ENCODE measurements at regions not wholly inside any gene's neighbourhood (a gene's known extent, or its start where the extent isn't known, plus 50 kb on each side); places are given as distances from the start of the nearest gene placed in this dataset.

DNA sequence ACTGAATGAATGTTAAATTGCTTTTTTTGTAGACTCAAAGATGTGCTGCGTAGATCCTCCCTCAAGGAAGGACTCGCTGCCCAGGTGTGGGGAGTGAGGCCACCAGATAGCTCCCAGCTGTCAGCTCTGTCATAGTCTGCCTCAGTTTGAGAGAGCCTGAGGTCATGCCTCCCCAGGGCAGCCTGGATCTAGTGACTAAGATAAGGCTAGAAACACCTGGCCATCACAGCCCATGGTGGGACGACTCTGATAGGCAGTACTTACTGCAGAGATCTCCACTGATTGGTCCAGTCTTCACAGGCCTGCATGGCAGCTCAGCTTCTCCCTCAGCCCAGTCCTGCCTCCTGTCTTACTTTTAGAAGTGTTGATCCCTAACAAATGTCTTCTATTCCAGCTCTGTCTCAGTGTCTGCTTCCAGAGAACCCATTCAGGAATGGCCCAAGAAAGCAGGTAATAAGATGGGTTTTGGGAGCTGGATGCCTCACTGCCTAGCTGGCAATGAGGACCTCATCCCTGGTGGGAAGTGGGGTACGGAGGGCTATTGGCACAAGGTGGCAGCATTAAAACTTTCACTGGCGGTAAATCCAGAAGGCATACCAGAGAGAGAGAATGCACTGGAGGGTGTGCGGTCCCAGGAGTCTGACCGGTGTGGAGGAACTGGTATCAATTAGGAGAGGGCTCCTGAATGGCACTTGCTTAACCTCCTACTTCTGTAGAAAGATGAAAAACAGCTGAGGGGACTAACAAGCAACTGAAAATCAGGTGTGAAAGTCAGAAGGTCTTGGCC is 55.3 kb upstream of the GPR37L1 start:
- no peak overlapping the region for H3K4me3 ChIP-seq (ENCODE audit: low read depth in 1 of 3, low read length in 3 of 3)
- WGBS, 3 donors, result 54 to 85% (median 74%) methylated on average over 7 of the region's 7 CpGs
- DNase-seq (peak in 1 of 2 donors; percentile 36), FAIRE-seq (no peak)
- H3K36me3 ChIP-seq (ENCODE audit: control insufficient read depth in 3 of 3, insufficient read depth in 2 of 3, low read depth in 1 of 3, low read length in 3 of 3), result no peaks in the 10 kb centered on the region
- no peaks in the 10 kb centered on the region for H3K9me3 ChIP-seq (ENCODE audit: control insufficient read depth in 2 of 2, insufficient read depth in 1 of 2, low read depth in 1 of 2, low read length in 1 of 2)
- peaks cover 0 to 2% (median 0%) of the 10 kb centered on the region in 3 donors for H3K27me3 ChIP-seq (ENCODE audit: control insufficient read depth in 3 of 3, insufficient read depth in 3 of 3, low read length in 3 of 3)
- no peak overlapping the region for H3K27ac ChIP-seq (ENCODE audit: low read depth in 1 of 3, low read length in 2 of 3)
- peaks cover 0 to 5% (median 0%) of the 10 kb centered on the region in 3 donors for H3K4me1 ChIP-seq (ENCODE audit: control insufficient read depth in 3 of 3, insufficient read depth in 2 of 3, low read depth in 1 of 3, low read length in 2 of 3)

DNA sequence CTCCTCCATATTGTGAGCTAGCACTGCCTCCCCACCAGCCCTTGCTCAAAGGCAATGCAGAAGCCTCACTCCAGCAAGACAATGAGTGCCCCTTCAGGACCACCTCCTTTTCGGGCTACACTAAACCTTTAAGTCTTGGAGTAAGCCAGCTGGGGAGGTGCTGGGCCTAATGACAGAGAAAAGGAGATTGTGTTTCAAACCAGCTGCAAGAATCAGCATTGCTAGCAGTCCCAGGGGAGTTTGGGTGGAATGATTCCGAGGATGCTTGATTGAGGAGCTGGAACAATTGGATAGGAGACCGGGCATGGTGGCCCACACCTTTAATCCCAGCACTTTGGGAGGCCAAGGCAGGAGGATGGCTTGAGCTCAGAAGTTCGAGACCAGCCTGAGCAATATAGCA is 54.1 kb upstream of the GPR37L1 start:
- H3K36me3 ChIP-seq (ENCODE audit: control insufficient read depth in 3 of 3, insufficient read depth in 2 of 3, low read depth in 1 of 3, low read length in 3 of 3), result no peaks in the 10 kb centered on the region
- H3K27me3 ChIP-seq (ENCODE audit: control insufficient read depth in 3 of 3, insufficient read depth in 3 of 3, low read length in 3 of 3), result no peaks in the 10 kb centered on the region
- H3K4me3 ChIP-seq (ENCODE audit: low read depth in 1 of 3, low read length in 3 of 3), result no peak overlapping the region
- no peak overlapping the region for H3K27ac ChIP-seq (ENCODE audit: low read depth in 1 of 3, low read length in 2 of 3)
- no peak for DNase-seq
- no peaks in the 10 kb centered on the region for H3K9me3 ChIP-seq (ENCODE audit: control insufficient read depth in 2 of 2, insufficient read depth in 1 of 2, low read depth in 1 of 2, low read length in 1 of 2)
- no peak for FAIRE-seq
- H3K4me1 ChIP-seq (ENCODE audit: control insufficient read depth in 3 of 3, insufficient read depth in 2 of 3, low read depth in 1 of 3, low read length in 2 of 3), result peaks cover 0 to 17% (median 0%) of the 10 kb centered on the region in 3 donors
- WGBS, 3 donors, result 84 to 92% (median 85%) methylated on average over 4 of the region's 4 CpGs

DNA sequence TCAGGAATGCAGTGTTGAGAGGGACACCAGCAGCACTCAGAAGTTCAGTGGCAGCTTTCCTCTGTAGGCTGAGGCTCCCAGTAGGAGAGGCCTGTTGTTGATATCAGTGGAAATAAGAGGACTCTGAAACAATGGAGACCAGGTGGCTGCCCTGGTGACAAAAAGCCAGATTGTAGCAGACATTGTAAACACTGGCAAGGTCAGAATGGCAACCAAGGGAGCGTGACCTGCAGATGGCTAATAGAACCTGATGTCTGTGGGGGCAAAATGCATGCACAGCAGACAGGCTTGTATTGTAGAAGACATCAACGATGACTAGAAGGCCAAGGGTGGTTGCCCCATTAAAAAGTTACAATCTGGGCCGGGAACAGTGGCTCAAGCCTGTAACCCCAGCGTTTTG is 53.1 kb upstream of the GPR37L1 start:
- H3K27me3 ChIP-seq (ENCODE audit: control insufficient read depth in 3 of 3, insufficient read depth in 3 of 3, low read length in 3 of 3), result no peaks in the 10 kb centered on the region
- H3K36me3 ChIP-seq (ENCODE audit: control insufficient read depth in 3 of 3, insufficient read depth in 2 of 3, low read depth in 1 of 3, low read length in 3 of 3), result no peaks in the 10 kb centered on the region
- H3K27ac ChIP-seq (ENCODE audit: low read depth in 1 of 3, low read length in 2 of 3), result no peak overlapping the region
- H3K4me3 ChIP-seq (ENCODE audit: low read depth in 1 of 3, low read length in 3 of 3), result no peak overlapping the region
- no peaks in the 10 kb centered on the region for H3K9me3 ChIP-seq (ENCODE audit: control insufficient read depth in 2 of 2, insufficient read depth in 1 of 2, low read depth in 1 of 2, low read length in 1 of 2)
- no peak for FAIRE-seq
- 42 to 71% (median 70%) methylated on average over 4 of the region's 4 CpGs for WGBS, 3 donors
- H3K4me1 ChIP-seq (ENCODE audit: control insufficient read depth in 3 of 3, insufficient read depth in 2 of 3, low read depth in 1 of 3, low read length in 2 of 3), result peaks cover 0 to 19% (median 0%) of the 10 kb centered on the region in 3 donors
- DNase-seq, result peak in 1 of 2 donors; percentile 52

DNA sequence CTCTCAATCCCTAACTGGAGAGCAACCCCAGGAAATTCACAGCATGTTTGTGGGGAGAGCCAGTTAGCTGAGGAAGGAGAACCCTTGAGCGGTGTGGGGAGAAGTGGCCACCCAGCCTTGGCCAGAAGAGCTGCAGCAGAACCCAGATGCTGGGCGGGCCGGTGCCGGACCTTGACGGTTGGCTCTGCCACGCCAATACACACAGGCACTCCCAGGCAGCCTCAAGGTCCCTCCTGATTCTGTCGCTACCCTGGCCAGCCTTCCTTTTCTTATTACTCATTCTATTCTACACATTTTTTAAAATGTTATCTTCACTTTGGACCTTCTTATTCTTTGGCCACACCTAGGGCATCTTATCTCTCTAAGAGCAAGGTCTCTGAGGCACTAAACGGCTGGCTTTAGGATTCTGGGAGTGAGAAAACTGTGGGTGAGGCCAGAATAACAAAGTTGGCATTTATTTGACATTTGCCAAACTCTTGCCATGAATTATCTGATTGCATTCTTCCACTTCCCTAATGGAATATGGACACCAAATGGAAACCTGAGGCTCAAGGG is 50.4 kb upstream of the GPR37L1 start:
- DNase-seq (peak; percentile 43 to 84), FAIRE-seq (no peak)
- Histone ChIP-seq H3K27me3 (ENCODE audit: control insufficient read depth in 3 of 3, insufficient read depth in 3 of 3, low read length in 3 of 3) (no peaks in the 10 kb centered on the region), H3K9me3 (ENCODE audit: control insufficient read depth in 2 of 2, insufficient read depth in 1 of 2, low read depth in 1 of 2, low read length in 1 of 2) (no peaks in the 10 kb centered on the region), H3K27ac (ENCODE audit: low read depth in 1 of 3, low read length in 2 of 3) (peak overlapping the region; percentile 52 to 76 (median 61)), H3K4me3 (ENCODE audit: low read depth in 1 of 3, low read length in 3 of 3) (no peak overlapping the region), H3K4me1 (ENCODE audit: control insufficient read depth in 3 of 3, insufficient read depth in 2 of 3, low read depth in 1 of 3, low read length in 2 of 3) (peaks cover 0 to 44% (median 0%) of the 10 kb centered on the region in 3 donors), H3K36me3 (ENCODE audit: control insufficient read depth in 3 of 3, insufficient read depth in 2 of 3, low read depth in 1 of 3, low read length in 3 of 3) (no peaks in the 10 kb centered on the region)
- 15 to 68% (median 40%) methylated on average over 6 to 8 of the region's 8 CpGs for WGBS, 3 donors

All from small intestine (tissue), 7 donors.